ENCODE measurements at regions not wholly inside any gene's neighbourhood (a gene's known extent, or its start where the extent isn't known, plus 50 kb on each side); places are given as distances from the start of the nearest gene placed in this dataset.
"Not testable (repeated sequence)": the region's sequence is repeated elsewhere in the genome, so short reads cannot be mapped to it uniquely, and the experiment has no call there.

DNA sequence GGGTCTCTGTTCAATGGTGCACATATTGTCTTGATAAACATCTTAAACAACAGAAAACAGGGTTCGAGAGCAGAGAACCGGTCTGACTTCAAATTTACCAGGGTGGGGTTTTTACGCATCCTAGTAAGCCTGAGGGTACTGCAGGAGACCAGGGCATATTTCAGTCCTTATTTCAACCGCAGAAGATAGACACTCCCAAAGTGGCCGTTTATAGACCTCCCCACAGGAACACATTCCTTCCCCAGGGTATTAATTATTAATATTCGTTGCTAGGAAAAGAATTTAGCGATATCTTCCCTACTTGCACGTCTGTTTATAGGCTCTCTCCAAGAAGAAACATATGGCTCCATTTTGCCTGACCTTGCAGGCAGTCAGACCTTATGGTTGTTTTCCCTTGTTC lies 1063.2 kb downstream of the DNAJB9 start:
- TF ChIP-seq, protein P1, sequence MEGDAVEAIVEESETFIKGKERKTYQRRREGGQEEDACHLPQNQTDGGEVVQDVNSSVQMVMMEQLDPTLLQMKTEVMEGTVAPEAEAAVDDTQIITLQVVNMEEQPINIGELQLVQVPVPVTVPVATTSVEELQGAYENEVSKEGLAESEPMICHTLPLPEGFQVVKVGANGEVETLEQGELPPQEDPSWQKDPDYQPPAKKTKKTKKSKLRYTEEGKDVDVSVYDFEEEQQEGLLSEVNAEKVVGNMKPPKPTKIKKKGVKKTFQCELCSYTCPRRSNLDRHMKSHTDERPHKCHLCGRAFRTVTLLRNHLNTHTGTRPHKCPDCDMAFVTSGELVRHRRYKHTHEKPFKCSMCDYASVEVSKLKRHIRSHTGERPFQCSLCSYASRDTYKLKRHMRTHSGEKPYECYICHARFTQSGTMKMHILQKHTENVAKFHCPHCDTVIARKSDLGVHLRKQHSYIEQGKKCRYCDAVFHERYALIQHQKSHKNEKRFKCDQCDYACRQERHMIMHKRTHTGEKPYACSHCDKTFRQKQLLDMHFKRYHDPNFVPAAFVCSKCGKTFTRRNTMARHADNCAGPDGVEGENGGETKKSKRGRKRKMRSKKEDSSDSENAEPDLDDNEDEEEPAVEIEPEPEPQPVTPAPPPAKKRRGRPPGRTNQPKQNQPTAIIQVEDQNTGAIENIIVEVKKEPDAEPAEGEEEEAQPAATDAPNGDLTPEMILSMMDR (IDR thresholded peaks at IDR 0.05; ENCODE audit: low read length): not testable (repeated sequence)
- not testable (repeated sequence) for TF ChIP-seq EZH2 (optimal IDR thresholded peaks at IDR 0.05; ENCODE audit: low read depth, low read length); EZH2phosphoT487 (IDR thresholded peaks at IDR 0.05; ENCODE audit: low read length)

All from MM.1S (cell line).